GM23248 (cell line): ENCODE measurements at regions not wholly inside any gene's neighbourhood (a gene's known extent, or its start where the extent isn't known, plus 50 kb on each side); places are given as distances from the start of the nearest gene placed in this dataset.

Experiments
- DNase-seq: peaks from one replicate; pipeline ENCODE4 v3.0.0-alpha.2; 2015
- H2AFZ ChIP-seq: fragments of 200-600 bp; sonication (generic); 2 replicates; pipeline ENCODE4 v1.6.1; 2016; ENCODE audit warnings: antibody characterized with exemption
- H3F3A ChIP-seq: fragments of 200-600 bp; sonication (generic); 2 replicates; pipeline ENCODE4 v1.6.1; 2016; ENCODE audit warnings: mild to moderate bottlenecking, antibody characterized with exemption, mixed run types; ENCODE audit not compliant: insufficient read depth
- H3K27ac ChIP-seq: fragments of 200-600 bp; sonication (generic); 2 replicates; pipeline ENCODE4 v1.5.1; 2016; ENCODE audit warnings: mild to moderate bottlenecking
- H3K27me3 ChIP-seq: fragments of 200-600 bp; sonication (generic); replicated peaks from 2 replicates; pipeline ENCODE4 v1.6.1; 2016; ENCODE audit warnings: mild to moderate bottlenecking; ENCODE audit not compliant: insufficient read depth
- H3K36me3 ChIP-seq: fragments of 200-600 bp; sonication (generic); 2 replicates; pipeline ENCODE4 v1.6.1; 2016; ENCODE audit warnings: low read depth, mild to moderate bottlenecking
- H3K4me1 ChIP-seq: fragments of 200-600 bp; sonication (generic); 2 replicates; pipeline ENCODE4 v1.6.1; 2016; ENCODE audit warnings: mild to moderate bottlenecking; ENCODE audit not compliant: insufficient read depth
- H3K4me2 ChIP-seq: fragments of 200-600 bp; sonication (generic); one replicate; pipeline ENCODE4 v1.6.1; 2016; ENCODE audit warnings: mild to moderate bottlenecking; ENCODE audit not compliant: unreplicated experiment
- H3K4me3 ChIP-seq: fragments of 200-600 bp; sonication (generic); 2 replicates; pipeline ENCODE4 v1.5.1; 2016; ENCODE audit warnings: mild to moderate bottlenecking
- H3K79me2 ChIP-seq: fragments of 200-600 bp; sonication (generic); 2 replicates; pipeline ENCODE4 v1.6.1; 2016; ENCODE audit warnings: mild to moderate bottlenecking; ENCODE audit not compliant: insufficient read depth
- H3K9ac ChIP-seq: fragments of 200-600 bp; sonication (generic); 2 replicates; pipeline ENCODE4 v1.6.1; 2016; ENCODE audit warnings: mild to moderate bottlenecking
- H3K9me2 ChIP-seq: fragments of 200-600 bp; sonication (generic); 2 replicates; pipeline ENCODE4 v1.6.1; 2016; ENCODE audit warnings: mixed run types, mild to moderate bottlenecking, moderate library complexity; ENCODE audit not compliant: insufficient read depth
- H3K9me3 ChIP-seq: fragments of 200-600 bp; sonication (generic); one replicate; pipeline ENCODE4 v1.6.1; 2017; ENCODE audit warnings: low read depth
- H4K20me1 ChIP-seq: fragments of 200-600 bp; sonication (generic); 2 replicates; pipeline ENCODE4 v1.6.0; 2016; ENCODE audit not compliant: insufficient read depth
- EZH2 ChIP-seq: fragments of 200-600 bp; sonication (generic); IDR thresholded peaks from 2 replicates; pipeline ENCODE4 v1.6.1; 2018; ENCODE audit warnings: antibody characterized with exemption, mild to moderate bottlenecking; ENCODE audit not compliant: insufficient read depth, poor library complexity, severe bottlenecking
- EZH2phosphoT487 ChIP-seq: fragments of 200-600 bp; sonication (generic); IDR thresholded peaks from 2 replicates; pipeline ENCODE4 v1.6.1; 2018; ENCODE audit warnings: antibody characterized with exemption, moderate library complexity, mild to moderate bottlenecking, low read depth; ENCODE audit not compliant: insufficient read depth
- WGBS, 2 experiments: methylation state at CpG; one replicate each; pipeline ENCODE4 v1.1.6; 2015 to 2017; ENCODE audit warnings: low lambda C conversion rate in 2 of 2, low coverage in 1 of 2; ENCODE audit errors: missing lambda C conversion rate in 2 of 2; 5-methylcytosine and 5-hydroxymethylcytosine counted together
- in situ Hi-C: fragments of 300-500 bp; cut with MboI; formaldehyde crosslinking; loops from 2 replicates; pipeline ENCODE4 v1.15.0; 2020

DNA sequence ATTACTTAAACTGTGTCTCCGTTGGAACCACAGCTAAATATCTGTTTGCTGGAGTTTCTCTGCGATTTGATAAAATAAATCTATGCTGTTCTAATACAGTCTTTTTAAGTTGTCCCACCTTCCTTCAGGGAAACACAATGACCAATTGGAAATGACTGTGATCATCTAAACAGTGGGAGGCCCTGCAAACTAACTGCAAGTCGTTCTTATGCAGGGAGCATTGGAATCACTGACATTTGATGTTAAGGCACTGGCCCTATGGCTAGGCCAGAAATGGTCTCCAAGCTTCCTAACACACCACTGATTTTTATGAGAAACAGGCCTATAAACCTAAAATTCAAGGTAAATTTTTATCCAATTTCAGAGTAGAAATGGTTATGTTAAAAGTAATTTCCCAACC lies 645.2 kb downstream of the LMO4 start:
- H3F3A ChIP-seq, result peaks cover 6% of the 10 kb centered on the region
- H3K36me3 ChIP-seq, result no peaks in the 10 kb centered on the region
- H4K20me1 ChIP-seq, result no peaks in the 10 kb centered on the region
- in situ Hi-C loops, result loop anchor here (25.0 kb wide), 1 partner anchor 637 kb away; the partner anchor contains the start of gene LMO4
- H2AFZ ChIP-seq, result no peak overlapping the region
- no peak for DNase-seq
- no peaks in the 10 kb centered on the region for H3K9me2 ChIP-seq
- 84 to 93% methylated on average over 3 of the region's 3 CpGs for WGBS, 2 experiments
- TF ChIP-seq EZH2phosphoT487, result no peak
- no peak for TF ChIP-seq EZH2
- H3K4me3 ChIP-seq, result no peak overlapping the region
- no peak overlapping the region for H3K9ac ChIP-seq
- H3K79me2 ChIP-seq, result no peaks in the 10 kb centered on the region
- peaks cover 6% of the 10 kb centered on the region for H3K4me1 ChIP-seq
- no peaks in the 10 kb centered on the region for H3K27me3 ChIP-seq
- no peaks in the 10 kb centered on the region for H3K9me3 ChIP-seq
- H3K27ac ChIP-seq, result no peak overlapping the region
- no peak overlapping the region for H3K4me2 ChIP-seq

DNA sequence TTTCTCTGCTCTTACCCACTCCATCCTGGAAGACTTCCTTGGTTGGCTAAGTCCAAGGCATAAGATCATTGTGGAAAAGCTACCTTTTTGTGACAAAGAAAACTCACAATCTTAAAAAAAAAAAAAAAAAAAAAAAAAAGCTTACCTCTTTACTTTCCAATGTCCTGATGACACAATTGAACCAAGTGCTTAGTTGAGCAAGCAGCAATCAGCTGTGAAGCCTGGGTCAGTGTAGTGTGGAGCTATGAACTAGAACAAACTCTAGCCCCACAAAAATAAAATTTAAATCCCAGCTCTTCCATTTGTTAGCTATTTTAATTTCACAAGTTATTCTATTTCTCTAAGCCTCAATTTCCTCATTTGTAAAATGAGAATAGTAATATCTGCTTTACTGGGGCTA lies 647.6 kb downstream of the LMO4 start:
- Histone ChIP-seq H3K4me2 (no peak overlapping the region), H3K36me3 (no peaks in the 10 kb centered on the region), H3K79me2 (no peaks in the 10 kb centered on the region)

DNA sequence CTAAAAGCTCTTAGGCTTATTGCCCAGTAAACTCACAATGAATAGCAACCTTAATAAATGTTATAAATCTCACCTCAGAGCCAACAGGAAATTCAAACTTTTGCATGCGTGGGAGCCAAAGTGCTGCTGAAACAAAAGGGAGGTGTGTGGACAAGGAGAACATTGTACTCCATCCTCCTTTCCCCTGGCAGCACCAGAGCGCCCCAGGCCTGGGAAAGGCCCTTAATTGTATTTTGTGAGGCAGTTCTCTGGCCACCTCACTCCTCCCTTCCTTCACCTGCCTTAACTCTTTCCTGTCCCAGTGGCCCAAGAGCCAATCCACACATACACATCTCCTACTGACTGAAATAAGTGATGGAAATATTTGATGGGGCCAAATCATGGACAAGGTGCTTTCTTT lies 648.5 kb downstream of the LMO4 start:
- Histone ChIP-seq H3K9ac (no peak overlapping the region), H3K27ac (no peak overlapping the region), H3K36me3 (no peaks in the 10 kb centered on the region), H3K9me3 (no peaks in the 10 kb centered on the region), H3K79me2 (no peaks in the 10 kb centered on the region), H3F3A (no peaks in the 10 kb centered on the region), H3K4me3 (no peak overlapping the region), H3K4me2 (no peak overlapping the region), H3K9me2 (no peaks in the 10 kb centered on the region), H4K20me1 (no peaks in the 10 kb centered on the region), H3K4me1 (no peaks in the 10 kb centered on the region), H2AFZ (no peak overlapping the region), H3K27me3 (no peaks in the 10 kb centered on the region)
- no peak for TF ChIP-seq EZH2
- TF ChIP-seq EZH2phosphoT487, result no peak
- WGBS, 2 experiments, result 90 to 92% methylated on average over 2 of the region's 2 CpGs
- DNase-seq, result no peak
- in situ Hi-C loops, result no loop called here

More for the DNA sequence above, 647.6 kb downstream of the LMO4 start:
- H4K20me1 ChIP-seq, result no peaks in the 10 kb centered on the region
- H3K9me2 ChIP-seq, result no peaks in the 10 kb centered on the region
- DNase-seq, result no peak
- no peaks in the 10 kb centered on the region for H3F3A ChIP-seq
- in situ Hi-C loops, result no loop called here
- H2AFZ ChIP-seq, result no peak overlapping the region
- no peak overlapping the region for H3K4me3 ChIP-seq
- no peaks in the 10 kb centered on the region for H3K27me3 ChIP-seq
- H3K9ac ChIP-seq, result no peak overlapping the region
- no peak for TF ChIP-seq EZH2phosphoT487
- no peak for TF ChIP-seq EZH2
- no peaks in the 10 kb centered on the region for H3K4me1 ChIP-seq
- H3K27ac ChIP-seq, result no peak overlapping the region
- H3K9me3 ChIP-seq, result no peaks in the 10 kb centered on the region

DNA sequence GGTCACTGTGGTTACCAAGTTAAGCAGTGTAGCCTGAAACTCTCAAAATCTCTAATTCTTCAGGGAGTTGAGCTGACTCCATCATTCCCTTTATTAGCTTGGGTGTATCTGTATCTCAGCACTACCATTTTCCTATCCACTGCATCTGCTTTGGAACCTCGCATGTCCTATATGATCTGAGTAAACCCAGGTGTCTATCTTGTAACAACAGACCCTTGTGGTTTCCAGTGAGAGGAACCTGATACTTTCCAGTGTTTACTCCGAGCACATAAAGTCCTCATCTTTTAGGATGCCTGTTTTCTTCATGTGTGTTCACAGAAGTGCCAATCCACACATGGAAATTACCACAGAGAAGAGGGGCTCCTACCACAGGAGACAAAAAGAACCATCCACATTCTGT lies 650.4 kb downstream of the LMO4 start:
- in situ Hi-C loops, result no loop called here
- no peaks in the 10 kb centered on the region for H3K27me3 ChIP-seq
- H3F3A ChIP-seq, result no peaks in the 10 kb centered on the region
- H3K4me1 ChIP-seq, result no peaks in the 10 kb centered on the region
- 75 to 81% methylated on average over 2 of the region's 2 CpGs for WGBS, 2 experiments
- H3K79me2 ChIP-seq, result no peaks in the 10 kb centered on the region
- H3K27ac ChIP-seq, result no peak overlapping the region
- no peaks in the 10 kb centered on the region for H4K20me1 ChIP-seq
- H2AFZ ChIP-seq, result no peak overlapping the region
- H3K9me2 ChIP-seq, result no peaks in the 10 kb centered on the region
- no peak overlapping the region for H3K4me2 ChIP-seq
- H3K9me3 ChIP-seq, result no peaks in the 10 kb centered on the region
- H3K4me3 ChIP-seq, result no peak overlapping the region
- TF ChIP-seq EZH2, result no peak
- no peak for TF ChIP-seq EZH2phosphoT487
- no peak for DNase-seq
- no peaks in the 10 kb centered on the region for H3K36me3 ChIP-seq
- H3K9ac ChIP-seq, result no peak overlapping the region

GRCh38 chr1:87980494-87980893 lies 651.8 kb downstream of the LMO4 start:
- in situ Hi-C loops, result no loop called here
- no peak overlapping the region for H3K27ac ChIP-seq
- 64 to 65% methylated on average over 3 of the region's 3 CpGs for WGBS, 2 experiments
- no peaks in the 10 kb centered on the region for H4K20me1 ChIP-seq
- no peak for DNase-seq
- no peaks in the 10 kb centered on the region for H3K36me3 ChIP-seq
- TF ChIP-seq EZH2phosphoT487 (no peak), EZH2 (no peak)
- no peak overlapping the region for H3K4me3 ChIP-seq
- H3K9me3 ChIP-seq, result no peaks in the 10 kb centered on the region
- no peak overlapping the region for H3K9ac ChIP-seq
- H3K79me2 ChIP-seq, result no peaks in the 10 kb centered on the region
- no peaks in the 10 kb centered on the region for H3F3A ChIP-seq
- H2AFZ ChIP-seq, result no peak overlapping the region
- H3K4me2 ChIP-seq, result no peak overlapping the region
- H3K9me2 ChIP-seq, result no peaks in the 10 kb centered on the region
- H3K27me3 ChIP-seq, result no peaks in the 10 kb centered on the region
- no peaks in the 10 kb centered on the region for H3K4me1 ChIP-seq
